ENCODE measurements at regions not wholly inside any gene's neighbourhood (a gene's known extent, or its start where the extent isn't known, plus 50 kb on each side); places are given as distances from the start of the nearest gene placed in this dataset.

GRCh38 chr20:24875078-24875477 lies 74.0 kb upstream of the CST7 start:
- no peak for DNase-seq

- no peak for DNase-seq
Observed at GRCh38 chr20:24877652-24878051, 71.4 kb upstream of the CST7 start.

- DNase-seq, result no peak
Observed at GRCh38 chr20:24878657-24879056, 70.4 kb upstream of the CST7 start.

GRCh38 chr20:24879875-24880274 lies 69.2 kb upstream of the CST7 start:
- DNase-seq, result no peak

GRCh38 chr20:24880356-24880755 lies 68.7 kb upstream of the CST7 start:
- DNase-seq, result no peak

GRCh38 chr20:24890286-24890685 lies 58.8 kb upstream of the CST7 start:
- DNase-seq, result no peak

GRCh38 chr20:24891546-24892393 lies 57.3 kb upstream of the CST7 start:
- DNase-seq, result no peak

GRCh38 chr20:24892522-24892921 lies 56.5 kb upstream of the CST7 start:
- no peak for DNase-seq

GRCh38 chr20:24892931-24893330 lies 56.1 kb upstream of the CST7 start:
- no peak for DNase-seq

- no peak for DNase-seq
Observed at GRCh38 chr20:24894488-24894887, 54.6 kb upstream of the CST7 start.

- no peak for DNase-seq
Observed at GRCh38 chr20:24894967-24895366, 54.1 kb upstream of the CST7 start.

- no peak for DNase-seq
Observed at GRCh38 chr20:24895431-24895830, 53.6 kb upstream of the CST7 start.

GRCh38 chr20:24895898-24896658 lies 53.0 kb upstream of the CST7 start:
- no peak for DNase-seq

- DNase-seq, result no peak
Observed at GRCh38 chr20:24896984-24897383, 52.1 kb upstream of the CST7 start.

- DNase-seq, result no peak
Observed at GRCh38 chr20:24897974-24898373, 51.1 kb upstream of the CST7 start.

- DNase-seq, result no peak
Observed at GRCh38 chr20:24899153-24899552, 49.9 kb upstream of the CST7 start.

All from NCI-H1694 (cell line).